Stimulated activated CD4-positive, alpha-beta T cell treated with anti-CD3 and anti-CD28 coated beads, TNF-alpha, amount 100 ng/mL, for 48 hours (primary cell): ENCODE measurements at regions not wholly inside any gene's neighbourhood (a gene's known extent, or its start where the extent isn't known, plus 50 kb on each side); places are given as distances from the start of the nearest gene placed in this dataset.

Source experiments
- DNase-seq, 3 donors: peaks; one replicate each; pipeline ENCODE4 v3.0.0-alpha.2; 2020; ENCODE audit warnings: low read depth in 3 of 3

DNA sequence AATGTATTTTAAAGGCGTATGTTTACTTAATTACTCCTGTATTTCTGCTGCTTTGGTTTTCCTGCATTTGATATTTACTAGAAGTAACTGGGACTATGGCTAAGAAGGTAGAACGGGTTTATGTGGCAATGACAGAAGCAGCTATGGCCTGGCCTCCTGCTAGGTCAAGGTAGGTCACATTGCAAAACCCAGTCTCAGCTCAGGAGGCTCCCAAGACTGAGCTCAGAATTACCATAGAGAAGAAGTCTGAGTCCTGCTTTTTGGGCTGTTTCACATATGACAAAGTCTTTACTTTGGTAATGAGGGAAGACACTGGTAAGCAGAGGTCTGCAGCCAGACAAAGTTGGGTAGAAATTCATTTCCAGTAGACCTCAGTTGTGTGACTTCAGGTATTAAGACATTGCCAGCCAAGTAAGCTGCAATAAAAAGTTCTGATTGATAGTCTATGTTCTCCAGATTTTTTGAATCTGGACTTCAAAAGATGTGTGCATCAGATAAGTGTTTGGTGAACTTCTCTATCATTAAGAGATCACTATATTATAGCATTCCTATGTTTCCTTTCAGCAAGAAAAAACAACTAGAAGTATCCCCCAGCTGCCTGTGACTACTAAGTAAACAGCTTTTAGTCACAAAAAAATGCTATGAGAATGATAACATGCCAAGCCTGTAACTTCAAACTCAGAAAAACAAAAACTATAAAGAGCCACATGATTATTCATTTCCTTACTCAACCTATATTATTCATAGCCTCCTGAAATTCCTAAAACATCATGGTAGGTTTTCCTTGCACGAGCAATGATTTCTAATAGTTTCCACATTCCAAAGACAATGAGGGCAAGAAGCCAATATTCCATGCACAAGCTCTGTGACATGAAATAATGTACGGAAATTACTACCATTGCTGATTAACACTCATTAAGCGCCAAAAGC lies 312.3 kb downstream of the HAO1 start:
- DNase-seq = no peak

DNA sequence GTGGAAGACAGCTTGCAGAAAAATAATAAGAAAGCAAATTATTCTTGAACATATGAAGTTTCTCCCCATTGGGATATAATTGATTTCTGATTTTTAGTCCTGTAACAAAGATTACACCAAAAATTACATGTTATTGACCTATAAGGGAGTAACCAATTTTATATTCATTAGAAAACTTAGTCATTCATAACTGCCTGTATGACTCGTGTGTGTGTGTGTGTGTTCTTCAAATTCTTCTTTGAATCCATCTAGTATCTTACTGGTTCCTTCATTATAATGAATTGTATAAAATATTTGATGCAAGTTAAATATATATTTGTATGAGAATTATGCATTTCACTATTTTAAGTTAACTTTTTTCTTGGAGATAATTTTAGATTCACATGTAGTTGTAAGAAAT lies 310.4 kb downstream of the HAO1 start:
- no peak for DNase-seq

DNA sequence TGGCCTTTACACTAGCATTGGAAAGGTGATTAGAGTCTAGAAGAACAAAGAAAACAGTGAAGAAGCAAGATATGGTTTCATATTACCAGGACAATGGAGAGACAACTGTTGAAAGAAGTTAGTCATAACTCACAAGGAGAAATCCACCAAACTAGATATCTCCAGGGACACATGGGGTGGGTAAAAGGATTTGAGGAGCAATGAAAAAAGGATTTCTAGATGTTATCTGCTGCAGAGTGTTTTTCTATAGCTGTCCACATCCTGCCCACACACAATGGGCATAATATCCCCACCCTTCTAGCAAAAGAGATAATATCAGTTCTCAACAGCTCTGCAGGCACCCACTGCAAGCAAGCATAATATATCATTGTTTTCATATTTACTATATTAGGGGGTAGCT lies 303.1 kb downstream of the HAO1 start:
- no peak for DNase-seq

DNA sequence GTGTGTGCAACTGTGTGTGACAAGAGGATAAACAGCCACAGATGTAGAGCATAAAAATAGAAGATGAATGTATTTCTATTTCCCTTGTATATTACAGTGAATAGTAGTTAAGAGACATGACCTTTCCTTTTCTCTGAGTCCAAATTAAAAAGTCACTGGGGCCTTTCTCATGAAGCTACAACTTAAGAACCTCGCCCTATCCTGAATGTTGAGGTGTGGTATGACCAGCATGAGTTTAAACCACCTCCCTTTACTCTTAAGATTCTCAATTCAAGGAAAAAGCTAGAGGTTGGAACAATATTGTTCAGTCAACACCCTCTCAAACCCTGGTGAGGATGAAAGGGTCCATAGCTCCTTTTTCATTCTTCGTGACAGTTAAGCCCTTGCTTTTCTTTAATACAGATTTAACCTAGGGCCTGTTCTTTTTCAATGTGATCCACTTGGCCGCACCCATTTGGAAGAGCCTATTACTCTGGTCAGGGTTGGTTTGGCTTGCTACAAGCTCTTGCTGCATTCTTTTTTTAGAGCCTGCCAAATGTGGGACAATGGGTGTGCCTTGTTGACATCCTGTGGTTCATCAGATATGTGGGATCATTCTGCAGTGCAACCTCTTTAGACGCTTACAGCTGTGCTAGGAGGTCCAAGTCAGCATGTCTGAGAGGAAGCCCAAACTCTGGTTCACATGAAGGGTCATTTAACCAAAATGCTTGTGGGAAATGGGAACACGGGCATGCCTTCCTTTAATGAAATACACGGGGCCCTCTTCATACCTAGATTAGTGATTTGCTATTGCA lies 290.0 kb downstream of the HAO1 start:
- no peak for DNase-seq

DNA sequence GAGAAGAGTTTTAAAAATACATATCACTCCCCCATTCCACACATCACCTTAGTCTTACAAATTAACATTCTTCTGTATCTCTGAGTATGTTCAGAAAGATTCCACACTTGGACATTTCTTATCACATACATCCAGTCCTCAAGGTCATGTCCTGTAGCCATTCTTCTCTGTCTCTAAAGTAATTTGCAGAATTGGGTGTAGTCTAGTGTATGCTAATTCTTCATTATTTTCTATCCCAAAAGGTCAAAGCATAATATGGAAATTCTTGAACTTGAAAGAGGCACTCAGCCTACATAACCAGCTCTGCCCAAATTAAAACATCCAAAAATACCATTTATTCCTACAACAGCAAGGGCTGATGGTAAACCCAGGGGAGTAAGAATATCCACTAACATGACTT lies 286.0 kb downstream of the HAO1 start:
- DNase-seq = no peak

DNA sequence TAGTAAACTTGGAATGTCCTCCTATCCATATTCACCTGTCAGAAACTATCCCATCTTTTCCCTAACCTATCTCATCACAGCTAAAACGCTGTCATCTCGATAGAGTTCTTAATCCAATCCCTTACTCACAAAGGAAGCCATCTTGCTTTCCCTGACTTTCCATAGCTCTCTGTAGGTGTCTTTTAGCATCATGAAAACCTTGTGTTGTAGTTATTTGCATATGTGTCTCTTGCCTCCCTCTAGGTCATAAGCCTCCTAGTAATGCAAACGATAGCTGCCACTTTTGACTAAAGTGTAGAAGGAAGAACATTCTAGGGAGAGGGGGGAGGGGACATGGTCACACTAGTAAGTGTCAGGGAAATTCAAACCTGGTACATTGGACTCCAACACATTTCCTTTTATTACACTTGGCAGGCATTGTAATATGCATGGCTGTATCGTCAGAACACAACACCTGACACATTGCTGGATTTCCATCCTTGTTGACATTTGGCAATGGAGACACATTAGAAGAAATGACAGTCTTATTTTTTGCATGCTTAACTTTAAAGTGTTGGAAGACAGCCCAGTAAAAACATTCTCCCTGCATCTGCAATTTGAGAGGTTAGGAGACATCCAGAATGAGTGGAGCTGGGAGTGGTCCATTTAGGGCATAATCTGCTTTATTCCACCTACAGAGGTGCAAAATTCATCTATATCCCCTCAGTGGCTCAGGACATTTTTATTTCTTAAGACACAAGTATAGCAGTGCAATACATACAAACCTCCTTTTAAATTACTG lies 283.4 kb downstream of the HAO1 start:
- DNase-seq = no peak

DNA sequence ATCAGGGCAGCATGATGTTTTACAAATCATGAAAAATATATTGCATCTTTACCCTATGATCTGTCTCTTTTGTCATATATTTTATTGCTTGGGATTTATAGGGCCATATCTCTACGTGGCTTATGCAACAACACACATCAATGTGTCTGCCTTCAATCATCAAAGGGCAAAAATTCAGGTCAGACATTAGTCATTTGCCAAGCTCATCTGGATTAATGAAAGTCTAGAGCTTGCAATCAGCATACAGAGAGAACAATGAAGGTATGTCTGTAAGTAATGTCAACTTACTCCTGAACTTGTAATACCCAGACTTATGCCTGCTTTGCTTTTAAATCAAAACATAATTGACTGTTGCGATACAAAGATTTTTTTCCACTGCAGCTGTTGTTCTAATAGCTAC lies 282.7 kb downstream of the HAO1 start:
- DNase-seq = no peak

DNA sequence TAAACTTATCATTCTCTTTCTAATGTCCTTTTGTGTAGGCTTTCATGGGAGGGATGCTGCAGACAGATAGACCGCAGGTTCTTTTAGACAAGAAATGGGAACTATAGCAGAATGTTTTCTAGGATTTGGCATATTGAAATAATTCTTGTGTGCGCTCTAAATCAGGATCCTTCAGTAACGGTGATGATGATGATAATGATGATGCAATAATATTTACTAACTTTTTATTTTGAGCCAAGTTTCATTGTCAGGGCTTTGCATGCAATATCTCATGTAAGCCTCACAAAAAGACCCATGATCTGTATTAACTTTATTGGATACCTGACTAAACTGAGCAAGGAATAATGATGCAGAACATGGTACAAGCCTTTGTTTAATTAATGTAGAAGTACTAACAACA lies 280.1 kb downstream of the HAO1 start:
- no peak for DNase-seq

DNA sequence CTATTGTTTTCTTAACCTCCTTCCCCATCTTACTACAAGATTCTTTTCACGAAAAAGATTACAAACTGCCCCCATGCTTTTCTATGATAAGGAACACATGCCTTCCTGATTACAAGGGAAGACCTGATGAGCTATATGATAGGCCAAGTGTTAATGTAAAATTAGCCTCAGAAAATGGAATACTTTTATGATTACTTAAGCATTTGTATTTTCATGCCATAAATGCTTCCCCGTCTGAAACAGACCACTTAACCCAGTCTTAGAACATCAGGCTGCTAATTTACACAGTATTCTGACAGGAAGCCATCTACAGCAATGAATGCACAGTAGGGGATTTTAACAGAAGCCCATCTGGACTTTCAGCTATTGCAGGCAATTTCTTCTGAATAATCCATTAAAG lies 274.9 kb downstream of the HAO1 start:
- DNase-seq = no peak

DNA sequence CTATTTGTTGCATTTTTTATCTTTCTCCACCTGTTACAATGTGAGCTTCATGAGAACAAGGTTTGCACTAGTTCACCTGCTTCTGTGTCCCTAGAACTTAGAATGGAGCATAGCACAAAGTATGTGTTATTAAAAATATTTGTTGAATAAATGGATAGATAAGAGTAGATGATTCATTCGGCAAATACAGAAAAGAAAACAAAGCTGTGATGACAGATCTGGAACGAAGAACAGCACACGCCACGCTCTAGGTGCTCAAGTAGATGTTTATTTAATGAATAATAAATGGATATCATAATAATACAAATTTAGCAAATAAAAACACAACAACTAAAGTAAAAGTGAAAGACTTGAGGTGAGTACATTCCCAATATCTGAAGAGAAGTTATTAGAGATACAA lies 273.1 kb downstream of the HAO1 start:
- DNase-seq = no peak

DNA sequence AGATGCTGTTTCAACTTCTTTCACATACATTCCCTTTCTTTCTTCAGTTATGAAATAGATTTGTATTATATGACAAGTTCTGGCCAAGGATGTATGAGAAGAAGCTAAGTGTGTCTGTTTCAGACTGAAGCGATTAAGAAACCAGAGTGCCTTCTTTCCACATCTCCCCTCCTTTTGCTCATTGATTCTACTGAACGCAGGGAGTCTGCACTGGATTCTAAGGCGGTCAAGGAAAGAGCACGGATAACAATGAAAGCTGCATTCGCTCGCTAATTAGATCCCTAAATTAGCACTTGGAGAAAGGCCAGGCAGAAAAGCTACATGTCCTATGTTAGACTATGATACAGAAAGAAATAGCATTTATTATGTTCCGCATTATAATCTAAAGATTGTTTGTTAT lies 267.7 kb downstream of the HAO1 start:
- no peak for DNase-seq

DNA sequence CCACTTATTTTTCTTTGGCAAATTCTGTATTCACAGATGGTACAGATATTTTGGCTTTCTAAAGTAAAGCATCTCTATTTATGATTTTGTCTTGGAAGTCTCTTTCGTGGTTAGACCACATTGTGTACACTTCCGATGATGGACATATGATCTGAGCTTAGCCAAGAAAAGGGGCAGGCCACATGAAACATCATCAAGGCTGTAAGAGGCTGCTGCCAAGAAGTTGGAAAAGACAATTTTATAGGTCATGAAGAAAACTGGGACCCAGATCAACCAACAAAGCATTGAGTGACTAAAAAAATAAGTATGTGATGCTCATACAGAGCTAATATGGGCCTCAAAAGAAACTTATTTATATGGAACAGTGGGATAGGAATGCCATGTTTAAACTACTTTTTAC lies 266.4 kb downstream of the HAO1 start:
- DNase-seq = no peak

DNA sequence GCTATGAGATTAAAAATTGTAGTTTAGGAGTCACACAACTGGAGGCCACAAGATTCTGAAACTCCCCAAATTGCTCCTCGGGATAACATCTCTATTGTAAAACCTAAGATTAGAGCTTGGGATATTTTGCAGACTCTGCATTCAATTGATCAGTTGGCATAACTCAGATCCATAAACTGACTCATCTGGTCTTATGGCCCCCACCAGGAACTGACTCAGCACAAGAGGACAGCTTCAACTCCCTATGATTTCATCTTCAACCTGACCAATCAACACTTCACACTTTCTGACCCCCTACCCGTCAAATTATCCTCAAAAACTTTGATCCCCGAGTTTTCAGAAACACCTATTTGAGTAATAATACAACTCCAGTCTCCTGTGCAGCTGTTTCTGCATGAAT lies 257.3 kb downstream of the HAO1 start:
- no peak for DNase-seq

DNA sequence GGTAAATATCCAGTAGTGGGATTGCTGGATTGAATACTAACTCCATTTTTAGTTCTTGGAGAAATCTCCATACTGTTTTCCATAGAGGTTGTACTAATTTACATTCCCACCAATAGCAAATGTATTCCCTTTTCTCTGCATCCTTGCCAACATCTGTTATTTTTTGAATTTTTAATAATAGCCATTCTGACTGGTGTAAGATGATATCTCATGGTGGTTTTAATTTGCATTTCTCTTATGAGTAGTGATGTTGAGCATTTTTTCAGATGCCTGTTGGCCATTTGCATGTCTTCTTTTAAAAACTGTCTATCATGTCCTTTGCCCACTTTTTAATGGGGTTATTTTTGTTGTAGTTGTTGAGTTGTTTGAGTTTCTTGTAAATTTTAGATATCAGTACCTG lies 253.2 kb downstream of the HAO1 start:
- DNase-seq = no peak

DNA sequence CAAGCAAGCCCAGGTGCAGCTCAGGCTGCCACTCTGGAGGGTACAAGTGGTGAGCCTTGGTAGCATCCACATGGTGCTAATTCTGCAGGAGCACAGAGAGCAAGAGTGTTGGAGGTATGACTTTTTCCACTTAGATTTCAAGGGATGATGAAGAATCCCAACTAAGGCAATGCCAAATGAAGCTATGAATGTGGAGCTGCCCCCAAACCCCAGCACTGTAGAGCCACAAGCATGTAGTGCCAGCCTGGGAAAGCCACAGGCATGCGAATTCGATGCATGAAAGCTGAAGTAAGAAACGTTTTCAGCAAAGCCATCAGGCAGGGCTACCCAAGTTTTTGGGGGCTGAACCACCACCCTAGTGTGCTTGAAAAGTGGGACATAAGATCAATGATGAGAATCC lies 251.1 kb downstream of the HAO1 start:
- DNase-seq = no peak

DNA sequence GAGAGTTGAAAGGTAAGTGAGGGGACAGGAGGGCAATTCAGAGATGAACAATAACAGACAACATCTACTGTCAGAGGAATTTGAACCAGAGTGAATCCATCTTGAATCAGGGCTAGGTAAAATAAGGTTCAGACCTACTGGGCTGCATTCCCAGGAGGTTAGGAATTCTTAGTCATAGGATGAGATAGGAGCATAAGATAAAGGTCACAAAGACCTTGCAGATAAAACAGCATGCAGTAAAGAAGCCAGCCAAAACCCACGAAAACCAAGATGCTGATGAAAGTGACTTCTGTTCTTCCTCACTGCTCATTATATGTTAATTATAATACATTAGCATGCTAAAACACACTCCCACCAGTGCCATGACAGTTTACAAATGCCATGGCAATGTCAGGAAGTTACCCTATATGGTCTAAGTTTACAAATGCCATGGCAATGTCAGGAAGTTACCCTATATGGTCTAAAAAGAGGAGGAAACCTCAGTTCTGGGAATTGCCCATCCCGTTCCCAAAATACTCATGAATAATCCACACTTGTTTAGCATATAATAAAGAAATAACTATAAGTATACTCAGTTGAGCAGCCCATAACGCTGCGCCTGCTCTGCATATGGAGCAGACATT lies 248.5 kb downstream of the HAO1 start:
- DNase-seq = no peak

DNA sequence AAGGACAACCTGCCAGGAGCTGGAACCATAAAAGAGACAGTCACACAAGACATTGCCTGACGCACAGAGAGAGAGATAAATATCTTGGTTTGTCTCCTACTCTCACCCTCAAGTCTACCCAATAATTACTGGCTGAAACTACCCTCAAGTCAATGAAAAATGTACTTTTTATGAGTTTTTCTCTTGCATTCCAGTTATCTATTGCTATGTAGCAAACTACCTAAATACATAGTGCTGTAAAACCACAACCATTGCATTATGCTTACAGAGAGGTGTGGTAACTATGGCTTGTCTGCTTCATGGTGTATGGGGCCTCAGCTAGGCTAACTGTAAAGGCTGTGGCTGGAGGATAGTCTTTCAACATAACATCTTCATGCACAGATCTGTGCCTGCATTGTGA lies 247.8 kb downstream of the HAO1 start:
- DNase-seq = no peak

DNA sequence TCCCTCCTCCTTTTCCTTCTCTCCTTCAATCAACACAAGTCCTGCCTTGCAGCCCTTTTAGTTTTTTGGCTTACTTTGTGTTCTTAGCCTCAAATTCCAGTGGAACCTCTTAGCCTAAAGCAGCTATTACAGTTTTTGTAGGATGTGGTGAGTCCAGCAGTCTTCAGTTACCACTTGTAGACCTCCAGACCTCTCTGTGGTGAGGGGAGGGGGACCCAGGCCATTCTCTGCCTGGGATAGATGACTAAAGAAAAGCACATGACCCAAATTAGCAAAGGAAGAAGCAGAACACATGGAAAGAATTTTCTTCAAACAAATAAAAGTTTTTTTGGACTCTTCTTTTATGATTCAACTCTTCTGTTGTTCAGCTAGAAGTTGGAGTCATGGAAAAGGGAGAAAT lies 246.5 kb downstream of the HAO1 start:
- DNase-seq = no peak

DNA sequence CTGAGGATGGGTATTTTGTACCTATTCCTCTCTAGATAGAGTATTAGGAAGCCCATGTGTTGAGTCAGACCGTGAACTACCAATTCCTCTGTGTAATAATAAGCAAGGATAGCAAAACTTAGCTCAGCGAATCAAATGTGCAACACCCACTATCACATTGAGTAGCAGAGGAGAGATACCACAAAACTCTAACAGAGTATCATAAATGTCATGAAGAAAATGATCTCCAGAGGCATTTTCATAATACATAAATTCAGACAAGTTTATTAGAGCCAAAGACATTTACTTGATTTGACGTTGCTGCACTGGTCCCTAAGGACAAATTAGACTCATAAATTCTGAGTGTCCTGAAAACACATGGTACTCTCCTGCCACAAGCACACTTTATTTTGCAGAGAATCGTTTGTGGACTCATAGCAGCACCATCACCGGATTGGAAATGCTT lies 245.2 kb downstream of the HAO1 start:
- DNase-seq = no peak

DNA sequence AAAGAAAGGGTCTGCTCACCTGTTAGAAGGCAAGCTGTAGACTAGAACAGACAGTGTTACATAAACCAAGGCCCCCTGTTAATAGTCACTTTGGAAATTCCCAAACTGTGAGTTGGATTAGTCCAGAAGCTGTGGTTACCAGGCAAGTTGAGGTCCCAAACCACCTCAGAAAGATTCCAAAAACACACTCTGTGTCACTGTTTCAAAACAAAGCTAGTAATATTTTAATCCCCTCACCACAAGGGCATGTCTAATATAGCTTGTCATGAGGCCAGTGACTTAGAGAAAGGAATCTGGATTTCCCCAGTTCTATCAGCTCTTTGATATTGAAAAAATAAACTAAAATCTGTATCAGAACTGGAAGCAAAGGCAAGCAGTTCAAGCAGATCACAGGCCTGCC lies 244.6 kb downstream of the HAO1 start:
- no peak for DNase-seq

DNA sequence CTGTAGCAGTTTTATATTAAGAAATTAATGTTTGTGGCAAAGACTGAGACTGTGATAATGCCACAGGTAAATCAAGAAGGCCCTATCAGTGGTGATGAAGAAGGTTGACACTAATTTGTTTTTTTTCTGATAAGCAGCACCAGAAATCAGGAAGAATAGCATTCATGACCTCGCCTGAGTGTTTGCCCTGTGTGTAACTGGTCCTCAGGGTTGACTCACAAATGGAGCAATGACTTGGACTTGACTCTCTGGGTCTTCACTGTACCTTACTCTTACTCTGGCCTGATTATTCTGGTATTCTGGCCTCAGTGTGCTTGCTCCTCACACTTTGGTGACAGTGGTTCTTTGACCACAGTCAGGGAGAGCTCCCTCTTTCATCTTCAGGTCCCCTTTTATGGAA lies 243.9 kb downstream of the HAO1 start:
- DNase-seq = no peak

DNA sequence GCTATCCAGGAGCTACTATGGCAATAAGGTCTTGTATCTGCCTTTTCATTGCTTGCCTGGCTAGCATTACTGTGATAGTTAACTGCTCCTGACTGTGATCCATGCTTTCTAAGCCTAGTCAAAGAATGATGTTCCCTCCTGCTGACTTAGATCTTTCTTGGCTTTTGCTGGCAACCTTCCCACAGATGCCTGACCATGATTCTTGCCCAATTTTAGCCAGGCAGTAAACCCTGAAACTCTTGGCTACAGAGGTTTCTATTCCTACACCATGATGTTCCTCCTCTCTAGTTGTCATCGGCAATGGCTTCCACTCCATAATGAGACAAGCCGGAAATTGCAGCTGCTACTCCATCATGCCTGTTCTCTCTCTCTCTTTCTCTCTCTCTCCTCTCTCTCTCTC lies 238.1 kb downstream of the HAO1 start:
- DNase-seq = no peak
